Left ventricle myocardium inferior (tissue), 1 donor: ENCODE measurements at regions not wholly inside any gene's neighbourhood (a gene's known extent, or its start where the extent isn't known, plus 50 kb on each side); places are given as distances from the start of the nearest gene placed in this dataset.

Experiments used
- DNase-seq: peaks from one replicate; pipeline ENCODE4 v3.0.0-alpha.2; 2020
- H3K27ac ChIP-seq: fragments of 200-600 bp; replicated peaks from 2 replicates; pipeline ENCODE4 v1.8.0; 2021
- H3K27me3 ChIP-seq: fragments of 200-600 bp; 2 replicates; pipeline ENCODE4 v1.8.0; 2021; ENCODE audit warnings: low read depth
- H3K36me3 ChIP-seq: fragments of 200-600 bp; 2 replicates; pipeline ENCODE4 v1.8.0; 2021
- H3K4me1 ChIP-seq: fragments of 200-600 bp; 2 replicates; pipeline ENCODE4 v1.8.0; 2021
- H3K4me3 ChIP-seq: fragments of 200-600 bp; 2 replicates; pipeline ENCODE4 v1.8.0; 2021; ENCODE audit warnings: mild to moderate bottlenecking, moderate library complexity
- H3K9me3 ChIP-seq: fragments of 200-600 bp; replicated peaks from 2 replicates; pipeline ENCODE4 v1.8.0; 2021
- CTCF ChIP-seq: fragments of 200-600 bp; IDR thresholded peaks from 2 replicates; pipeline ENCODE4 v1.8.0; 2021; ENCODE audit warnings: antibody characterized with exemption, mild to moderate bottlenecking, borderline replicate concordance
- intact Hi-C: fragments of 100-400 bp; cut with micrococcal nuclease; formaldehyde crosslinking; loops from one replicate; pipeline ENCODE4 v1.11.0; 2022
- donor health status: DM: no; HTN: yes; CAD: no; lungs with severe emphysema.

GRCh38 chr15:29615791-29616190, 206.5 kb downstream of the TJP1 start:
- no peak for DNase-seq
- intact Hi-C loops = no loop called here
- Histone ChIP-seq H3K27me3 (peaks cover 95% of the 10 kb centered on the region), H3K27ac (no peak overlapping the region), H3K9me3 (no peaks in the 10 kb centered on the region), H3K4me1 (no peaks in the 10 kb centered on the region), H3K36me3 (no peaks in the 10 kb centered on the region), H3K4me3 (no peak overlapping the region)
- TF ChIP-seq CTCF = no peak

DNA sequence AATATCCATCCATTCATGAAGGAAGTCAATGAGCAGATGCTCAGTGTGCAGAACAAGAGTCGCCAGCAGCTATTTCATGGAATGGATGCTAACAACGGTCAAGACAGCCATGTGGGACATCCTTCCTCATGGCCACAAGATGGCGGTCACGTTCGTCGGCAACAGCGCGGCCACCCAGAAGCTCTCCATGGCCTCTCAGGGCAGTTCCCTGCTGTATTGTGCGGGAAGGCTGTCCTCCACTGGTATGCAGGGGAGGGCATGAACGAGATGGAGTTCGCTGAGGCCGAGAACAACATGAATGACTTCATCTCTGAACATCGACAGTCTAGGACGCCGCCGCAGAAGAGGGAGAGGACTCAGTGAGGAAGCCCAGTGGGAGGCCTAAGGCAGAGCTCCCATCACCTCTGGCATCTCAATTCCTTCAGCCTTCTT, 208.3 kb downstream of the TJP1 start:
- H3K36me3 ChIP-seq = no peaks in the 10 kb centered on the region
- no peaks in the 10 kb centered on the region for H3K9me3 ChIP-seq
- TF ChIP-seq CTCF = no peak
- DNase-seq = no peak
- intact Hi-C loops = no loop called here
- peaks cover 90% of the 10 kb centered on the region for H3K27me3 ChIP-seq
- H3K4me3 ChIP-seq = no peak overlapping the region
- no peaks in the 10 kb centered on the region for H3K4me1 ChIP-seq
- H3K27ac ChIP-seq = no peak overlapping the region

- no peak overlapping the region for H3K27ac ChIP-seq
- H3K4me1 ChIP-seq = no peaks in the 10 kb centered on the region
- intact Hi-C loops = no loop called here
- TF ChIP-seq CTCF = no peak
- H3K36me3 ChIP-seq = no peaks in the 10 kb centered on the region
- no peak overlapping the region for H3K4me3 ChIP-seq
- peaks cover 82% of the 10 kb centered on the region for H3K27me3 ChIP-seq
- no peaks in the 10 kb centered on the region for H3K9me3 ChIP-seq
- no peak for DNase-seq
These were observed 209.6 kb downstream of the TJP1 start for GRCh38 chr15:29612701-29613100.

DNA sequence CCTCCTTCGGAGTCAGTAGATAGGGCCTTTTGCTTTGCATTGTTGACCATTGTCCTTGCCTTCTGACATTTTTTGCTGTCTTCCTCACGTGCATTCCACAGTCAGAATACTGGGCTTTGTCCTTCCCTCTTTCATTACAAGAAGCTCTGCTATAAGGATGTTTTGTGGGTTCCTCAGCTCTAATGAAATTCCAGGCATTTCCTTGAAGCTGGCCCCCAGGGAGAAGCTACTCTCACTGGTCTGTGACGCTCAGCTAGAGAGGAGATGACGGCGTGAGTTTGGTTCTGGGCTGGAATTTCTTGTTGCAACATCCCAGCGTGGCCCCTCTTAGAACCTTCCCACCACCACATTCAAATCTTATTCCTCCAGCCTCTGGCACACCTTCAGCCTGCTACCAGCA, 210.2 kb downstream of the TJP1 start:
- Histone ChIP-seq H3K9me3 (no peaks in the 10 kb centered on the region), H3K36me3 (no peaks in the 10 kb centered on the region), H3K4me1 (no peaks in the 10 kb centered on the region), H3K27me3 (peaks cover 76% of the 10 kb centered on the region), H3K27ac (no peak overlapping the region), H3K4me3 (no peak overlapping the region)
- intact Hi-C loops = no loop called here
- TF ChIP-seq CTCF = no peak
- DNase-seq = no peak

DNA sequence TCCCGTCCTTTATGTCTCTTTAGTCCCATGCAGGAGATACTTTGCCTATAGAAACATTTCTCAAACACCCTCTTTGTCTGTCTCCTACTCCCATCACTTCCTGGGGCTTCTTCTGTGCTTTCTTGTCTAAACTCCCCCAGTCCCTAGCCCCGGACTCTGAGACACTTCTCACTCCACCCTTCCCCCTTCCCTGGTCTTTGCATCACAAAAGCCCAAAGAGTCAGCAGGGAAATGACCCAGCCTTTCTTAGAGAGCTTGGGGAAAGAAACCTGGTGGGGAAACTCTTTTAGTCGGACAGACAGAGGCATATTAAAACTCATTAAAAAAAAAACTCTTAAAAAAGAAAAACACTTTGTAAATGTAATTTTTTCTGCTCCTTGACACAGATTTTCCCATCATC, 211.2 kb downstream of the TJP1 start:
- Histone ChIP-seq H3K27ac (no peak overlapping the region), H3K36me3 (no peaks in the 10 kb centered on the region), H3K4me1 (no peaks in the 10 kb centered on the region), H3K27me3 (peaks cover 71% of the 10 kb centered on the region), H3K9me3 (no peaks in the 10 kb centered on the region), H3K4me3 (no peak overlapping the region)
- TF ChIP-seq CTCF = no peak
- intact Hi-C loops = no loop called here
- no peak for DNase-seq

DNA sequence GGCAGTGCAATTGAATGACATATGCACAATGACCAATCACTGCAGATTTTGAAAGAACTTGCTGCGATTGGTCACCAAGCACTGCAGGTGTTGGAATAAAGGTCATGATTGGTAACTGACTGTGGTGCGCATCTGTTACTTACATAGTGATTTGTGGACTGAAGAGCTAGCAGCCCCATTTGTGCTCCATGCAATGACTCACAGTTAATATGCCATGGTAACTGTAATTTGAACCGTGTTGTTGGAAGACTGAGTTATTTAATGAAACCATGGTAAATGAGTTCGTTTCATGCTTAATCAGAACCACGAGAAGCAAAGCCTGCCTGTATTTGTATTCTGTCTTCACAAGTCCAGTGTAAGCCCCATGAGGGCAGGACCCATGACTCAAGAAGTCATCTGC, 220.5 kb downstream of the TJP1 start:
- Histone ChIP-seq H3K27ac (no peak overlapping the region), H3K27me3 (peaks cover 5% of the 10 kb centered on the region), H3K36me3 (no peaks in the 10 kb centered on the region), H3K4me1 (no peaks in the 10 kb centered on the region), H3K4me3 (no peak overlapping the region), H3K9me3 (no peaks in the 10 kb centered on the region)
- intact Hi-C loops = no loop called here
- no peak for DNase-seq
- no peak for TF ChIP-seq CTCF
